HEK293 (cell line): ENCODE measurements at regions not wholly inside any gene's neighbourhood (a gene's known extent, or its start where the extent isn't known, plus 50 kb on each side); places are given as distances from the start of the nearest gene placed in this dataset.

ENCODE experiments used
- CTCF ChIA-PET: fragments of 350-600 bp; formaldehyde crosslinking; extraction: SDS; loops from one replicate; lab custom pipeline; 2021; ENCODE audit warnings: antibody characterized with exemption; lab: Yijun Ruan, JAX
- POLR2A ChIA-PET: fragments of 300-600 bp; formaldehyde crosslinking; extraction: SDS; loops from one replicate; lab custom pipeline; 2020; ENCODE audit warnings: antibody characterized with exemption, inconsistent platforms; lab: Yijun Ruan, JAX
- H3K27ac ChIP-seq: fragments of 200-500 bp; sonication (Bioruptor generic); 2 replicates; pipeline ENCODE4 v1.5.1; 2014; ENCODE audit warnings: low read depth, low read length, control low read depth, inconsistent platforms; ENCODE audit errors: extremely low read depth
- H3K36me3 ChIP-seq, 2 experiments: fragments of 200-500 bp in 1 of 2; sonication (Bioruptor generic) in 1 of 2; 1 replicate in 1 of 2; 2 replicates in 1 of 2; pipeline ENCODE4 v1.5.1; 2014 to 2017; ENCODE audit warnings: inconsistent platforms in 2 of 2, low read length in 2 of 2; ENCODE audit not compliant: control insufficient read depth in 2 of 2, insufficient read depth in 1 of 2
- H3K4me1 ChIP-seq: fragments of 200-500 bp; sonication (Bioruptor generic); 2 replicates; pipeline ENCODE4 v1.5.1; 2014; ENCODE audit warnings: mild to moderate bottlenecking, low read length, inconsistent platforms; ENCODE audit not compliant: control insufficient read depth, insufficient read depth
- H3K4me3 ChIP-seq: 2 replicates; pipeline ENCODE4 v1.5.1; 2011; ENCODE audit warnings: low read depth, mild to moderate bottlenecking, control low read depth, low read length, moderate library complexity
- H3K9me3 ChIP-seq: fragments of 200-500 bp; sonication (Bioruptor generic); 2 replicates; pipeline ENCODE4 v1.5.1; 2014; ENCODE audit warnings: low read depth, low read length, inconsistent platforms; ENCODE audit not compliant: control insufficient read depth, insufficient read depth
- ELK4 ChIP-seq: IDR thresholded peaks from 2 replicates; pipeline ENCODE4 v1.6.1; 2011; ENCODE audit warnings: mild to moderate bottlenecking, low read depth, low read length, borderline replicate concordance
- GFI1B ChIP-seq: fragments of 450-650 bp; formaldehyde crosslinking; IDR thresholded peaks from 2 replicates; pipeline ENCODE4 v1.5.1; 2016; ENCODE audit warnings: missing biosample characterization, missing genetic modification characterization
- KLF10 ChIP-seq: fragments of 450-650 bp; IDR thresholded peaks from 2 replicates; pipeline ENCODE4 v1.5.1; 2018; ENCODE audit warnings: missing biosample characterization, mild to moderate bottlenecking, missing genetic modification characterization
- MYNN ChIP-seq: fragments of 450-650 bp; formaldehyde crosslinking; IDR thresholded peaks from 2 replicates; pipeline ENCODE4 v1.5.1; 2016; ENCODE audit warnings: missing biosample characterization, missing genetic modification characterization, borderline replicate concordance
- OSR2 ChIP-seq: fragments of 450-650 bp; formaldehyde crosslinking; IDR thresholded peaks from 2 replicates; pipeline ENCODE4 v1.5.1; 2016; ENCODE audit warnings: missing biosample characterization, missing genetic modification characterization
- PRDM4 ChIP-seq: fragments of 450-650 bp; formaldehyde crosslinking; IDR thresholded peaks from 2 replicates; pipeline ENCODE4 v1.5.1; 2017; ENCODE audit warnings: missing biosample characterization, missing genetic modification characterization
- REST ChIP-seq: fragments of 450-650 bp; formaldehyde crosslinking; IDR thresholded peaks from 2 replicates; pipeline ENCODE4 v1.5.1; 2016; ENCODE audit warnings: missing biosample characterization, missing genetic modification characterization
- WT1 ChIP-seq: fragments of 450-650 bp; formaldehyde crosslinking; IDR thresholded peaks from 2 replicates; pipeline ENCODE4 v1.5.1; 2016; ENCODE audit warnings: missing biosample characterization, missing genetic modification characterization
- ZFP69B ChIP-seq: fragments of 450-650 bp; formaldehyde crosslinking; IDR thresholded peaks from 2 replicates; pipeline ENCODE4 v1.5.1; 2016; ENCODE audit warnings: missing biosample characterization, missing genetic modification characterization
- ZNF132 ChIP-seq: fragments of 450-650 bp; formaldehyde crosslinking; IDR thresholded peaks from 2 replicates; pipeline ENCODE4 v1.5.1; 2017; ENCODE audit warnings: missing biosample characterization, missing genetic modification characterization, borderline replicate concordance
- ZNF146 ChIP-seq: fragments of 450-650 bp; formaldehyde crosslinking; IDR thresholded peaks from 2 replicates; pipeline ENCODE4 v1.5.1; 2016; ENCODE audit warnings: missing biosample characterization, missing genetic modification characterization
- ZNF248 ChIP-seq: fragments of 450-650 bp; formaldehyde crosslinking; IDR thresholded peaks from 2 replicates; pipeline ENCODE4 v1.5.1; 2017; ENCODE audit warnings: missing biosample characterization, missing genetic modification characterization
- ZNF266 ChIP-seq: fragments of 450-650 bp; formaldehyde crosslinking; IDR thresholded peaks from 2 replicates; pipeline ENCODE4 v1.5.1; 2016; ENCODE audit warnings: missing biosample characterization, missing genetic modification characterization, low read depth
- ZNF292 ChIP-seq: fragments of 450-650 bp; formaldehyde crosslinking; IDR thresholded peaks from 2 replicates; pipeline ENCODE4 v1.5.1; 2016; ENCODE audit warnings: low read depth, missing biosample characterization, missing genetic modification characterization, borderline replicate concordance
- ZNF350 ChIP-seq: fragments of 450-650 bp; formaldehyde crosslinking; IDR thresholded peaks from 2 replicates; pipeline ENCODE4 v1.5.0; 2017; ENCODE audit warnings: missing biosample characterization, mild to moderate bottlenecking, missing genetic modification characterization
- ZNF394 ChIP-seq: fragments of 450-650 bp; formaldehyde crosslinking; IDR thresholded peaks from 2 replicates; pipeline ENCODE4 v1.5.1; 2016; ENCODE audit warnings: missing biosample characterization, missing genetic modification characterization, mild to moderate bottlenecking, moderate library complexity, borderline replicate concordance
- ZNF488 ChIP-seq: fragments of 450-650 bp; formaldehyde crosslinking; IDR thresholded peaks from 2 replicates; pipeline ENCODE4 v1.5.1; 2016; ENCODE audit warnings: missing biosample characterization, missing genetic modification characterization
- ZNF514 ChIP-seq: fragments of 450-650 bp; formaldehyde crosslinking; IDR thresholded peaks from 2 replicates; pipeline ENCODE4 v1.5.1; 2016; ENCODE audit warnings: missing biosample characterization, missing genetic modification characterization
- ZNF555 ChIP-seq: fragments of 450-650 bp; formaldehyde crosslinking; conservative IDR thresholded peaks from 2 replicates; pipeline ENCODE4 v1.5.1; 2017; ENCODE audit warnings: missing biosample characterization, mild to moderate bottlenecking, missing genetic modification characterization, inconsistent platforms
- ZNF561 ChIP-seq: fragments of 450-650 bp; IDR thresholded peaks from 2 replicates; pipeline ENCODE4 v1.5.1; 2018; ENCODE audit warnings: missing biosample characterization, missing genetic modification characterization, borderline replicate concordance
- ZNF629 ChIP-seq: fragments of 450-650 bp; formaldehyde crosslinking; IDR thresholded peaks from 2 replicates; pipeline ENCODE4 v1.5.1; 2017; ENCODE audit warnings: missing biosample characterization, missing genetic modification characterization
- ZNF670 ChIP-seq: fragments of 450-650 bp; formaldehyde crosslinking; IDR thresholded peaks from 2 replicates; pipeline ENCODE4 v1.5.1; 2016; ENCODE audit warnings: missing biosample characterization, missing genetic modification characterization, low read depth
- ZNF701 ChIP-seq: fragments of 450-650 bp; formaldehyde crosslinking; IDR thresholded peaks from 2 replicates; pipeline ENCODE4 v1.5.1; 2016; ENCODE audit warnings: missing biosample characterization, missing genetic modification characterization
- ZNF777 ChIP-seq: fragments of 450-650 bp; formaldehyde crosslinking; IDR thresholded peaks from 2 replicates; pipeline ENCODE4 v1.5.1; 2017; ENCODE audit warnings: missing biosample characterization, missing genetic modification characterization, borderline replicate concordance

- H3K9me3 ChIP-seq = no peaks in the 10 kb centered on the region
- TF ChIP-seq ZNF701 (tag by site-specific recombination) (no peak), ZNF248 (no peak), MYNN (tag by site-specific recombination) (no peak), ZFP69B (tag by site-specific recombination) (no peak), PRDM4 (tag by site-specific recombination) (no peak), ZNF146 (tag by site-specific recombination) (no peak), WT1 (tag by site-specific recombination) (no peak), ZNF670 (tag by site-specific recombination) (no peak), REST (tag by site-specific recombination) (no peak), ELK4 (no peak), ZNF350 (tag by site-specific recombination) (no peak), KLF10 (tag by site-specific recombination) (no peak), ZNF292 (no peak), ZNF394 (tag by site-specific recombination) (no peak), ZNF777 (tag by site-specific recombination) (no peak), ZNF629 (tag by site-specific recombination) (no peak), ZNF132 (tag by site-specific recombination) (no peak)
- POLR2A ChIA-PET = no interaction called here
Measured at GRCh38 chr4:60868232-60868960, 331.7 kb upstream of the ADGRL3 start.

GRCh38 chr4:60879135-60879701, 320.9 kb upstream of the ADGRL3 start:
- CTCF ChIA-PET = interaction anchor here (0.6 kb wide), 2 partner anchors 150 to 1465 kb away, joined by 3 read pairs; no protein-coding TSS in a partner anchor
- H3K27ac ChIP-seq = no peak overlapping the region
- no peaks in the 10 kb centered on the region for H3K36me3 ChIP-seq
- H3K4me3 ChIP-seq = no peak overlapping the region
- no peaks in the 10 kb centered on the region for H3K9me3 ChIP-seq
- H3K4me1 ChIP-seq = no peaks in the 10 kb centered on the region
- POLR2A ChIA-PET = no interaction called here
- no peak for TF ChIP-seq ZNF561 (tag by site-specific recombination)
- TF ChIP-seq ZNF555 (tag by site-specific recombination) = no peak
- no peak for TF ChIP-seq ZNF514 (tag by site-specific recombination)
- TF ChIP-seq ELK4 = no peak
- no peak for TF ChIP-seq OSR2 (tag by site-specific recombination)
- no peak for TF ChIP-seq ZNF488 (tag by site-specific recombination)
- TF ChIP-seq GFI1B (tag by site-specific recombination) = no peak
- TF ChIP-seq ZNF266 = no peak

More at GRCh38 chr4:60868232-60868960, 331.7 kb upstream of the ADGRL3 start:
- CTCF ChIA-PET = no interaction called here
- H3K4me1 ChIP-seq = no peaks in the 10 kb centered on the region
- H3K4me3 ChIP-seq = no peak overlapping the region
- H3K27ac ChIP-seq = no peak overlapping the region
- H3K36me3 ChIP-seq = no peaks in the 10 kb centered on the region
